ENCODE measurements at regions not wholly inside any gene's neighbourhood (a gene's known extent, or its start where the extent isn't known, plus 50 kb on each side); places are given as distances from the start of the nearest gene placed in this dataset.

DNA sequence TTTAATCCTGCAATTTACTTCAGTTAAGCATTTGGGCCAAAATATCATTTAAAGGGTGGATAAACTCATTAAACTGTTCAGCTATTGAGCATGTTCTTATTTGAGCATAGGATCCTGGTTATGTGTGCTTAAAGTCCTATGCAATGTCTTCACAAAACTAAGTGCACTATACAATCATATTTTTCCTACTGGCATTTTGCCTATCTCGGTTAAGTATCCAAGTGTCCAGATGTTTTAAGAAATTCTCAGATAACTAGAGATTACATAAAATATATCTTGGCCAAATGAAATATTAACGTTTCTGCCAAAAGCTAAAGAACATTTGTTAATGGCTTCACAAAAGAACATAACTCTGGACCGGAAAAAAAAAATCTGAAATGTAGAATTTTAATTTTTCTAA lies 250.8 kb upstream of the LRFN5 start:
- no peaks in the 10 kb centered on the region for H3K4me1 Mint-ChIP-seq (ENCODE audit: low read depth)
- DNase-seq (ENCODE audit: low spot score, unreplicated experiment): no peak
- no peaks in the 10 kb centered on the region for H3K36me3 Mint-ChIP-seq (ENCODE audit: insufficient read depth)
- no peaks in the 10 kb centered on the region for H3K9me3 Mint-ChIP-seq (ENCODE audit: low read depth)
- no peaks in the 10 kb centered on the region for H3K27me3 Mint-ChIP-seq
- H3K27ac Mint-ChIP-seq: no peak overlapping the region
- H3K4me3 Mint-ChIP-seq (ENCODE audit: low read depth): no peak overlapping the region
- no peak for TF ChIP-seq CTCF (IDR thresholded peaks at IDR 0.05; ENCODE audit: unreplicated experiment)

- Mint-ChIP-seq H3K4me1 (ENCODE audit: low read depth) (no peaks in the 10 kb centered on the region), H3K4me3 (ENCODE audit: low read depth) (no peak overlapping the region), H3K27me3 (no peaks in the 10 kb centered on the region), H3K9me3 (ENCODE audit: low read depth) (no peaks in the 10 kb centered on the region), H3K36me3 (ENCODE audit: insufficient read depth) (no peaks in the 10 kb centered on the region), H3K27ac (no peak overlapping the region)
- no peak for DNase-seq (ENCODE audit: low spot score, unreplicated experiment)
- TF ChIP-seq CTCF (IDR thresholded peaks at IDR 0.05; ENCODE audit: unreplicated experiment): no peak
Observed at GRCh38 chr14:41350476-41350875, 256.2 kb upstream of the LRFN5 start.

- no peak for DNase-seq (ENCODE audit: low spot score, unreplicated experiment)
- no peak overlapping the region for H3K27ac Mint-ChIP-seq
Observed at GRCh38 chr14:41349289-41349910, 257.3 kb upstream of the LRFN5 start.

GRCh38 chr14:41343857-41344256 lies 262.8 kb upstream of the LRFN5 start:
- Mint-ChIP-seq H3K9me3 (ENCODE audit: low read depth) (no peaks in the 10 kb centered on the region), H3K27ac (no peak overlapping the region), H3K36me3 (ENCODE audit: insufficient read depth) (no peaks in the 10 kb centered on the region), H3K27me3 (no peaks in the 10 kb centered on the region), H3K4me1 (ENCODE audit: low read depth) (no peaks in the 10 kb centered on the region), H3K4me3 (ENCODE audit: low read depth) (no peak overlapping the region)
- no peak for DNase-seq (ENCODE audit: low spot score, unreplicated experiment)
- no peak for TF ChIP-seq CTCF (IDR thresholded peaks at IDR 0.05; ENCODE audit: unreplicated experiment)

More at GRCh38 chr14:41349289-41349910, 257.3 kb upstream of the LRFN5 start:
- Mint-ChIP-seq H3K4me3 (ENCODE audit: low read depth) (no peak overlapping the region), H3K9me3 (ENCODE audit: low read depth) (no peaks in the 10 kb centered on the region), H3K4me1 (ENCODE audit: low read depth) (no peaks in the 10 kb centered on the region), H3K27me3 (no peaks in the 10 kb centered on the region), H3K36me3 (ENCODE audit: insufficient read depth) (no peaks in the 10 kb centered on the region)
- TF ChIP-seq CTCF (IDR thresholded peaks at IDR 0.05; ENCODE audit: unreplicated experiment): no peak

GRCh38 chr14:41313196-41313595 lies 293.5 kb upstream of the LRFN5 start:
- Mint-ChIP-seq H3K4me3 (ENCODE audit: low read depth) (no peak overlapping the region), H3K27ac (no peak overlapping the region), H3K27me3 (no peaks in the 10 kb centered on the region), H3K36me3 (ENCODE audit: insufficient read depth) (peaks cover 1% of the 10 kb centered on the region), H3K9me3 (ENCODE audit: low read depth) (peaks cover 10% of the 10 kb centered on the region), H3K4me1 (ENCODE audit: low read depth) (no peaks in the 10 kb centered on the region)
- TF ChIP-seq CTCF (IDR thresholded peaks at IDR 0.05; ENCODE audit: unreplicated experiment): no peak
- no peak for DNase-seq (ENCODE audit: low spot score, unreplicated experiment)

Data from progenitor cell of endocrine pancreas (in vitro differentiated cells).